HG03095 (cell line): ENCODE measurements at regions not wholly inside any gene's neighbourhood (a gene's known extent, or its start where the extent isn't known, plus 50 kb on each side); places are given as distances from the start of the nearest gene placed in this dataset.

Experiments used
- ATAC-seq: cut with Tn5 transposase; IDR thresholded peaks from one replicate; pipeline ENCODE4 v1.9.1; 2021; ENCODE audit warnings: moderate library complexity; ENCODE audit not compliant: unreplicated experiment

DNA sequence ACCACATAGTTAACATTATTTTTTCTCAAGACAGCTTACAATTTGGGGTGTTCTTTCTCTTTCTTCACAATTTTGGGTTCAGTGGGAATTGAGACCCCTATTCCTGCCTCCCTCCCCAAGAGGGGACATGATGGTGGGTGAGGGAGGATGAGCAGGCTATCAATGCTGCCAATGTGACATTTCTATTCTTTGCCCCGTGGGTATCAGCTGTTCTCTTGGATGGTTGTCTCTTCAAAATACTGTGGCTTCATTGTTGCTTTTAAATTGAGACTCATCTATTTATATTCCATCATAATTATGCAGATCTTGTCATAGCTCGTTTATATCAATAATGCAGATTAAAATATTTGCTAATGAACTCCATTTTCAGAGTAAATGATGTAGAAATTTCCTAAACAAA is 56.5 kb upstream of the ANO4 start:
- no peak for ATAC-seq

DNA sequence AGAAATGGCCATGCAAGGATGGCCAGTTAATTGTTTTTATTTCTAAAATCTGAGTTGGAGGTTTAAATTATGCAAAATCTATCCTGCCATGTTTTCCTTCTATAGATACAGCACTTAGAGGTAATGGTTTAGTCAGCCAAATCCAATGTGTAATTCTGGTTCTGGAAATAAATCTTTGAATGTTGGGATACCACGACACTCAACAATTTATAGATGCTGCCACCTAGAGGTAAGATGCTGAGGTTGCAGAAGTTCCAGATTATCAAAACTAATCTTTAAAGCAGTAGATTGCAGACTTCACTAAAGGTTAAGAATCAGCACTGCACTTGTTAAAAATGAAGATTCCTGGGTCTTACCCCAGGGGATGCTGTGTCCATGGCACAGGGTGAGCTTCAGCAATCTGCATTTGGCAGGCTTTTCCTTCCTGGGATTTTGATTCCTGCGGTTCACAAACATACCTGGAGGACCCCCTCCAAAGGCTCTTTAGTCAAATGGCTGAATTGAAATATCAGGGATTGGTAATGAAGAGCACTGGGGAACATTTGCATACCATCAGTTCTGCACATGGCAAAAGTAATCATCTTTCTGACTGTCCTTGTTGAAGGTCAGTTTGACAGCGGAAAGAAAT is 53.4 kb upstream of the ANO4 start:
- no peak for ATAC-seq

DNA sequence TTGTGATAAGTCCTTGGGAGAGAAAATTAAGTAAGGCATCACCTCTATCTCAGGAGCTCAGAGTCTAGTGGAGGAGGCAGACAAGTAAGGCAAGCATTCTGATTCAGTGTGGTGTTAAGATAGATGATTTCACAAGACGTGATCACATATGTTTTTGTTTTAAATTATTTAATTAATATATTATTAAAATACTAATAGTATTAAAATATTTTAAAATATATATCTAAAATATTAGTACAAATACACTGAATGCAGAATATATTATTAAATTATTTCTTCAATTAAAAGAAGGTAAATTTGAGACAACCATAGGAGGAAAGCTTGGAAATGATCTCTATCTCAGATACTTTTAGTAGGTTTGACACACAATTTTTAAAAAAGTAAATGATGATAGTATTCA is 51.5 kb upstream of the ANO4 start:
- ATAC-seq: no peak
